Astrocyte of the cerebellum (primary cell): ENCODE measurements at regions not wholly inside any gene's neighbourhood (a gene's known extent, or its start where the extent isn't known, plus 50 kb on each side); places are given as distances from the start of the nearest gene placed in this dataset.

Experiments
- DNase-seq: peaks from one replicate; pipeline ENCODE4 v3.0.0-alpha.2; 2011; ENCODE audit warnings: low read depth
- H3K4me3 ChIP-seq: 2 replicates; pipeline ENCODE4 v1.5.1; 2011; ENCODE audit warnings: mild to moderate bottlenecking, low read depth, low read length, moderate library complexity
- in situ Hi-C: cut with HindIII; loops from 2 replicates; pipeline ENCODE4 v1.10.0; 2017; ENCODE audit warnings: low sequenced_read_pairs
- TF ChIP-seq, protein P1 (sequence below): IDR thresholded peaks from 2 replicates; pipeline ENCODE4 v1.5.1; 2012; ENCODE audit warnings: low read length, low read depth, moderate library complexity, mild to moderate bottlenecking; ENCODE audit errors: missing control alignments

DNA sequence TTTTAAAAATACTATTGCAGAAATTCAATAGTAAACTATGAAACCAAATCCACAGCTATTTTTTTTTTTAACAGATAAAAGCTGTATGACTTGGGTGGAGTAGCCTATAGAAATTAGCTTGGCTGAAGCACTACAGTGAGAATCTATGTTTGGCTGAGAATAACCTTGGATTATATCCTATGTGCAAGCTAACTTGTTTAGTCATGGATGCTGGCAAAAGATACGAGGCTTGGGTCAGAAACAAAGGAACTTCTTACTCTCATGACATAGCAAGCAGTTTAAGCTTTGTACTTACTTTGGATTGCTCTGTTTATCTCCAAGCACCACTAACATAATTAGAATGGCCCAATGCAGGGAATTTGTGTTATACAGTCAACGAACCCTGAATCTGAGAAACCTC is 119.2 kb upstream of the GRID2 start:
- no peak for DNase-seq
- no peak overlapping the region for H3K4me3 ChIP-seq
- TF ChIP-seq, protein P1, sequence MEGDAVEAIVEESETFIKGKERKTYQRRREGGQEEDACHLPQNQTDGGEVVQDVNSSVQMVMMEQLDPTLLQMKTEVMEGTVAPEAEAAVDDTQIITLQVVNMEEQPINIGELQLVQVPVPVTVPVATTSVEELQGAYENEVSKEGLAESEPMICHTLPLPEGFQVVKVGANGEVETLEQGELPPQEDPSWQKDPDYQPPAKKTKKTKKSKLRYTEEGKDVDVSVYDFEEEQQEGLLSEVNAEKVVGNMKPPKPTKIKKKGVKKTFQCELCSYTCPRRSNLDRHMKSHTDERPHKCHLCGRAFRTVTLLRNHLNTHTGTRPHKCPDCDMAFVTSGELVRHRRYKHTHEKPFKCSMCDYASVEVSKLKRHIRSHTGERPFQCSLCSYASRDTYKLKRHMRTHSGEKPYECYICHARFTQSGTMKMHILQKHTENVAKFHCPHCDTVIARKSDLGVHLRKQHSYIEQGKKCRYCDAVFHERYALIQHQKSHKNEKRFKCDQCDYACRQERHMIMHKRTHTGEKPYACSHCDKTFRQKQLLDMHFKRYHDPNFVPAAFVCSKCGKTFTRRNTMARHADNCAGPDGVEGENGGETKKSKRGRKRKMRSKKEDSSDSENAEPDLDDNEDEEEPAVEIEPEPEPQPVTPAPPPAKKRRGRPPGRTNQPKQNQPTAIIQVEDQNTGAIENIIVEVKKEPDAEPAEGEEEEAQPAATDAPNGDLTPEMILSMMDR = no peak
- in situ Hi-C loops = no loop called here

DNA sequence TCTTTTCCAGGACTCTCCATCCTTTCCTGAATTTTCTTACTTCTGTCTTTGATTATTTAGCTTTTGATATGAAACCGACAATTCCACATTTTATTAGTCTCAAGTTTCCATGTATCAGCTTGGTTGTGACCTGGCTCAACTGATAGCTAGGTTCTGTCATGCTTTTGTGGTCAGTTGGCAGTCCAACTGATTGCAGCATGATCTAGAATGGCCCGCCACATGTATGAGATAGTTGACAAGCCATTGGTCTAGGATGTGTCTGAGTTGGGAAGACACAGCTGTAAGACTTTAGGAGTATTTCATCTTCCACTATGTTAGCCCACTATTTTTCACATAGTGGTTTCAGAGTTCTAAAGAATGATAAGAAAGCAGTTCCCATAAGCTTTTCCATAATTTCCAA is 117.5 kb upstream of the GRID2 start:
- TF ChIP-seq, protein P1 = no peak
- no peak for DNase-seq
- in situ Hi-C loops = no loop called here
- no peak overlapping the region for H3K4me3 ChIP-seq

DNA sequence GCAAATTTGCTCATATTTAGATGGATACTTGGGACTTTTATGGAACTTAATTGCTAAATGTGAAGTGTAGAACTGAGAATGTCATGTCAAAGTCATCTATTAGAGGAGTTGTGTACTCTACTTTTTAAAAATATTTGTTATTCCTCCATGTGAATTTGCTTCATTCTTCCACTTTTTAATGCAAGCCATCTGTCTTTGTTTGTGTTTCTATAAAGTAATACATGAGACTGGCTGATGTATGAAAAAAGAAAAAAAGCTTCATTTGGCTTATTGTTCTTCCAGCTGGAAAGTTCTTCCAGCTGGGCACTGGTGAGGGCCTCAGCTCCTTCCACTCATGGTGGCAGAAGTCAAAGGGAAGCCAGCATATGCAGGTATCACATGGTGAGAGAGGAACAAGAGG is 114.6 kb upstream of the GRID2 start:
- no peak overlapping the region for H3K4me3 ChIP-seq
- TF ChIP-seq, protein P1 = no peak
- DNase-seq = no peak
- in situ Hi-C loops = no loop called here

DNA sequence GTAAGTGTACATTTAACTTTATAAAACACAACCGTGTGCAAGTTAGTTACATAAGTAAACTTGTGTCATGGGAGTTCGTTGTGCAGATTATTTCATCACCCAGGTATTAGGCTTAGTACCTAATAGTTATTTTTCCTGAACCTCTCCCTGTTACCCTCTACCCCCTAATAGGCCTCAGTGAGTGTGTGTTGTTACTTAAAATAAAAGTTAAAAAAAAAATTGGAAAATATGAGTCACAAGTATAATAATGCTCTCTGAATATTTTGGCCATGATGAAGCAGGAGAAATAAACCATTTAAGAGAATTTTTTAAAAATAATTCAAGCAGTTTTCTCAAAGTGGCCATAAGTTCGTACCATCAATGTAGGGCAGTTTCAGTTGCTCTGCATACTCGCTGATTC is 105.1 kb upstream of the GRID2 start:
- in situ Hi-C loops = no loop called here
- H3K4me3 ChIP-seq = no peak overlapping the region
- DNase-seq = no peak
- TF ChIP-seq, protein P1 = no peak

DNA sequence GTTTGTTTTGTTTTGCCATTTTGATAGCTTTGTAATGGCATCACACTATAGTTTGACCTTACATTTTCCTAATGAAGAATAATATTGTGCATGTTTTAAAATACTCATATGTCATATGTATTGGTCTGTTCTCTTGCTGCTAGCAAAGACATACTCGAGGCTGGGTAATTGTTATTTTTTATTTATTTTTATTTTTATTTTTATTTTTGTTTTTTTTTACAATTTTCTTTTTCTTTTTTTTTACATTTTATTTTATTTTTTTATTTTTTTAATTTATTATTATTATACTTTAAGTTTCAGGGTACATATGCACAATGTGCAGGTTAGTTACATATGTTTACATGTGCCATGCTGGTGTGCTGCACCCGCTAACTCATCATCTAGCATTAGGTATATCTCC is 104.6 kb upstream of the GRID2 start:
- H3K4me3 ChIP-seq = no peak overlapping the region
- DNase-seq = no peak
- in situ Hi-C loops = no loop called here
- TF ChIP-seq, protein P1 = no peak

DNA sequence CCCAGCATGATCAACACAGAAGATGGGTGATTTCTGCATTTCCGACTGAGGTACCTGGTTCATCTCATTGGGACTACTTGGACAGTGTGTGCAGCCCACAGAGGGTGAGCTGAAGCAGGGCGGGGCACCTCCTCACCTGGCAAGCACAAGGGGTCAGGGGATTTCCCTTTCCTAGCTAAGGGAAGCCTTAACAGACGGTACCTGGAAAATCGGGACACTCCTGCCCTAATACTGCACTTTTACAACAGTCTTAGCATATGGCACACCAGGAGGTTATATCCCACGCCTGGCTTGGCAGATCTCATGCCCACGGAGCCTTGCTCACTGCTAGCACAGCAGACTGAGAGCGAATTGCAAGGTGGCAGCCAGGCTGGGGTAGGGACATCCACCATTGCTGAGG is 92.9 kb upstream of the GRID2 start:
- no peak overlapping the region for H3K4me3 ChIP-seq
- no peak for DNase-seq
- TF ChIP-seq, protein P1 = no peak
- in situ Hi-C loops = no loop called here

DNA sequence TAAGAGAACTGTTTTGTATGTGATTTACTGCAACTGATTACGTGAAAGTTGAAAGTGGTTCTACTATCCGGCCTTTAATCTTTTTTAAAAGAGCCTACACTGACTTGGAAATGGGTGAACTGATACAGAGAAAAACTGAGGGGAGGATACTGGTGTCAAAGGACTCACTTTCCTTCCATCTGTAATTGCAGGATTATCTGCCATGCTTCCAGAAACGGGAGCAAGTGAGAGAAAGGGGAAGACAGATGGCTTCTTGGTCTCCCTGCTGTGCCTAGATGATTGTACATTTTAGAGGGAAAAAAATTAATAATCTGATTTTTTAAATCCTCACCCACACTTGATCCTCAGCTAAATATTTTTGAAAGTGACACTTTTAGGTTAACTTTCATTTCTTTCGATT is 88.3 kb upstream of the GRID2 start:
- TF ChIP-seq, protein P1 = no peak
- no peak for DNase-seq
- in situ Hi-C loops = no loop called here
- H3K4me3 ChIP-seq = no peak overlapping the region
